Non-pigmented ciliary epithelial cell (primary cell): ENCODE measurements at regions not wholly inside any gene's neighbourhood (a gene's known extent, or its start where the extent isn't known, plus 50 kb on each side); places are given as distances from the start of the nearest gene placed in this dataset.

Experiments used
- DNase-seq: peaks from one replicate; pipeline ENCODE4 v3.0.0-alpha.2; 2010; ENCODE audit warnings: low read depth

DNA sequence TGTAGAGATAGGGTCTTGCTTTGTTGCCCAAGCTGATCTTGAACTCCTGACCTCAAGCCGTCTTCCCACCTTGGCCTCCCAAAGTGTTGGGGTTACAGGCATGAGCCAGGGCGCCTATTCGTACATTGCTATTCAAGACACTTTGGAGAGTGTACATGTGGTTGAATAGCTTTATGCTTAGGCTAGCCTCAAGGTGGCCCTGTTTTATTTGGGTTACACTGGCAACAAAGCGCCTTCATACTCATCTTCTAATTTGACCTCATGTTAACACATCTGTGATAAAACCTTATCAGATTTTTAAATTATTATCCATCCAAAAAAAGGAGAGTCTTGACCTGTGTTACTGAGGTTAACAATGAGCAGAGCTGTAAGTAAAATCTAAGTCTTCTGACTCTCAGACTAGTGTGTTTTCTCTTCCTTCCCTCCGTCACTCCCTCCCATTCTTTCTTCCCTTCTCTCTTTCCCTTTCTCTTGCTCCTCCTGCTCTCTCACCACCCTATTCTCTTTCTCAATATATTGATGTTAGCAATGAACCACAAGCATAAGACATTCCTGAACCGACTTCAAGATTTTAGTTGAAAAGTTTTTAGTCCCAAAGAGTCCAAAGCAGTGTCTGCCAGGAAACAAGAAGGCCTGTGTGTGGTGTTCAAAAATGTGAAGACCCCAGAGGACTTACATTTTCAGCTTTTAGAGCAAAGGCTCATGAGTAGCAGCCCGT lies 603.7 kb upstream of the CFAP20DC start:
- DNase-seq = no peak

DNA sequence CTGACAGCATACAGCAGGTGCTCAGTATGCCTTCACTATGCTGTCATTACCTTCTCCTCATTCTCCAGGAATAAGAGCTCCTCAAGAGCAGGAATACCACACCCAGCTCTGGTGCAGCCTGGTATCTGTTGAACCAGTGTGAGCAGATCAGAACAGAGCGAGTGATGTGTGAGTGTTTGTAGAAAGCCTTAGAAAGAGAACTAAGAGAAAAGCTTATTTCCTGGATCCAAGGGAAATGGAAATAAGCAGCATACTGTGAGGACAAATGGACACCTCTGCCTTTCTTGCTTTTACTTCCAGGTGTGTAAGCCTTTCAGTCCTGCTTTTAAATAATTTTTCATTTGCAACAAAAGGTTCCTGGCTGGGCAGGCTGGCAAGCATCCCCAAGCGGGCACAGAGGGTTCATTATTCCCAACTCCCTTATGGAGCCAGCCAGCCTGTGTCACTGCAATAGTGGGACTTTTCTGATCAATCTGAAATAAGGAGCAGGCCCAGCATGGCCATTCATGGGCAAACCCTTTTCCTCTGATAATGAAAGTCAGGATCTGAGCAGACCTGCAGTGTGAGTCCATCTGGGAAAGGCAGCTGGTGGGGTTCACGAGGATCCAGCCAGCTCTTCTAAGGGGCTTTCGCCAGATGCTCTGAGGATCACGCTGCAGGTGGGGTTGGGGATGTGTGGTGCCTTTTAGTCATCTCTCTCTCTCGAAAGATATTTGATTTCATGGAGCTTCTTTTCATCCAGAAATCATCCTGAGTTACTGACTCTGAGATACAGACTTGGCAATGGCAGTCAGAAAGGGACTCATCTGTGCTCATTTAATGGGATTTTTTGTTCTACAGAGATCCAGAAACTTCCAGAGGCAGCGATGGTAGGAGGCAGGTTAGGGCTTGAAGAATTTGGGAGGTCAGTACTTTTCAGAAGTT lies 594.9 kb upstream of the CFAP20DC start:
- DNase-seq = no peak

DNA sequence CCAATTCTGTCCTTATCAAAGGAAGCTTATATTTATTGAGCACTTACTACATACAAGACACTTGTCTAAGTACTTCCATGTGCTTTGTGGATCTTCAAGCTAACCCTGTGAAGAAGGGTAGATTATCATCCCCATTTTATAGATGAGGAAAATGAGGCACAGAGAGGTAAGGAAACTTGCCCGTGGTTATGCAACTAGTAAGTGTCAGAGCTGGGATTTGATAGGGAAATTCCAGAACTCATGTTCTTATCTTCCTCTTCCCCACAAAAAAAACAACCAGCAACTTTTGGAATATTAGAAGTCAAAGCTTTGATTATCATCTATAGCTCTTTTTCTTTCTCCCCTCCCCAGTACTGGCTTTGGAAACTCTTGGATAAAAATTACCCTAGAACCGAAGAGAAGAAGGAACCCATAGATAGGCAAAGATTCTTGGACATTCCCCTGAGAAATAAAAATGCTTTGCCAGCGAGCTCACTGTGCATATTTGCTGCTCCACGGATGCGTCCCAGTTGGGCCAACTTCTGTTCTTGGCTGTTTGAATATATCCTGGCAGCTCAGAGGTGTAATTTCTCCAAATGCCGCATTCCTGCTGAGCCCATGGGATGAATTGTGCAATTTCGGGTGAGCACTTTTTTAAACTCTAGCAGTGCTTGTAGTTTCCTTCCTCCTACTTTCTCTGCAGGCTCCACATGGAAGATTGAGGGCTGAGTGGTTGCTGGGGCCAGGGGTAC lies 591.5 kb upstream of the CFAP20DC start:
- DNase-seq = no peak

GRCh38 chr3:59632760-59633573 lies 583.1 kb upstream of the CFAP20DC start:
- no peak for DNase-seq

- no peak for DNase-seq
These were observed 581.7 kb upstream of the CFAP20DC start for GRCh38 chr3:59631482-59631881.

DNA sequence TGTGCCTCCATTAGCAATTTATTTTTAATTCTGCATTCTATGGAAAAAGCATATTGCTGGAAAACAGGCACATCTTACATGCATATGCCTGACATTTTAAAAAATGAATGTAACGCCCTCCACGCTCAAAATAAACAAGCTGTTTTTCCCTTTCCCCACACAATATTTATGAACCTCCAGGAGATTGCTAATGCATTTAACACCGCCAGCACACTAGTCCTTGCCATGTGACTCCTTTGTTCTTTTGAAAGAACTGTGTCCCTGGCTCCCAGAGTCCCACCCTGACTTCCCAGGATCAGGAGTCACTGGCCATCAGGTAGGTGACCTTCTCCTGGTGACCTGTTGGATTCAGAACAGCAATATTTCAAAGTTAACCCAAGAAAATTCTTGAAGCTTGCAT lies 571.2 kb upstream of the CFAP20DC start:
- no peak for DNase-seq

- DNase-seq = no peak
These were observed 570.5 kb upstream of the CFAP20DC start for GRCh38 chr3:59620325-59620724.

- DNase-seq = no peak
These were observed 562.6 kb upstream of the CFAP20DC start for GRCh38 chr3:59612444-59612715.

- no peak for DNase-seq
These were observed 562.0 kb upstream of the CFAP20DC start for GRCh38 chr3:59611649-59612443.

DNA sequence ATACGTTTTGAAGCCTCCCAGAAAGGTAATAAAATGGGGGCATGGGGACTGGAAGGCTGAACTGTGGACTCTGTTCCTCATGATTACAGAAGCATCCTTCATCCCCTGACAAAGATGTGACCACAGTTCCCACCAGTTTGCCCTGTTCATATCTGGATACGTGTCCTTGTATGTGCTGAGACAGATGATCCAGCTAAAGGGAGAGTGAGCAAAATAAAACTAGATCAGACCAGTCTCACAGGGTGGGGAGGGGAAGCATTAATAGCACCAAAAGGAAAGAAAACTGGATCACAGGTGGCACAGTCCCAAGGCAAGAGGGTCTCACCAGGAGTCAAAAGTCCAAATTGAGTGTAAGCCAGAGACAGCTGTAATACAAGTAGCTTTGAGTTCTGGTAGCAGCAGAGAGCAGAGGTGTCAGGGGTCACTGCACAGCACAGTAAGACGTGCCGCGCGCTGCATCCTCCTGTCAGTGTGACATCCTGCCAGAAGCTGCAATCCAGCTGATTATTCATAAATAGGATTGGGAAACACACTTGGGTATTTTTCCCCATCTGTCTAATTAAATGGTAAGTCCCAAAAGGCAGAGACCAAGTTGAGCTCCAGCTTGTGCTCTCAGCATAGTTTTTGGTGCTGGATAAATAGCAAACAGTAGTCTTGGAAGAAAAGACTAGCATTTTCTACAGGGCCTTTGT lies 560.0 kb upstream of the CFAP20DC start:
- no peak for DNase-seq

- no peak for DNase-seq
These were observed 558.5 kb upstream of the CFAP20DC start for GRCh38 chr3:59608356-59608755.

GRCh38 chr3:59607656-59608055 lies 557.8 kb upstream of the CFAP20DC start:
- no peak for DNase-seq

DNA sequence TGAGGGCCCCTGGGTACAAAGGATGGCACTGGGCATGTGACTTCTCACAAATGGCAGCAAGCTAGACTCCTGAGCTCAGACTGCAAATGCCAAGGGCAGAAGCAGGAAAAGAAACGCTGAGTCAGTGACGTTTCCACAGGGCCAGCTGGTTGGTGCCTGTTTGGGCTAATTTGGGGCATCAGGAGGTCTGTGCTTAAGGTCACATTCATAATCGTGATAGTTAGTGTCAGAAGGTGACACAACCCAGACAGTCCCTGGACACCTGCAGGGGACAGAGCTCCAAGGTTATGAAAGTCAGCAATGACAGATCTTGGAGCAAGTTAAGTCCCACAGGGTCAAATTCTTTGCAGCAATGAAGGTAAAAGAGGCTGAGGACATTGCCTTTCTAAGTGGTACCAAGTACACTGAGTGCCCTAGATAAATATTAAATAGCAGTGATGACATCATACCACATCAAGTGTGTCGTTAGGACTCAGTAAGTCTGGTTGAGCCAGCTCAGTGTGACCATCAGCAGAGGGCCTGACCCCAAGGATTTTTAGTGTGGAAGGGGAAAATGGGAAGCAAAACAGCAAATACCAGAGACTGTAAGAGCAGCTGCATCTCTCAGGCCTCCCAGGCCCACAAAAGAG lies 556.9 kb upstream of the CFAP20DC start:
- no peak for DNase-seq

DNA sequence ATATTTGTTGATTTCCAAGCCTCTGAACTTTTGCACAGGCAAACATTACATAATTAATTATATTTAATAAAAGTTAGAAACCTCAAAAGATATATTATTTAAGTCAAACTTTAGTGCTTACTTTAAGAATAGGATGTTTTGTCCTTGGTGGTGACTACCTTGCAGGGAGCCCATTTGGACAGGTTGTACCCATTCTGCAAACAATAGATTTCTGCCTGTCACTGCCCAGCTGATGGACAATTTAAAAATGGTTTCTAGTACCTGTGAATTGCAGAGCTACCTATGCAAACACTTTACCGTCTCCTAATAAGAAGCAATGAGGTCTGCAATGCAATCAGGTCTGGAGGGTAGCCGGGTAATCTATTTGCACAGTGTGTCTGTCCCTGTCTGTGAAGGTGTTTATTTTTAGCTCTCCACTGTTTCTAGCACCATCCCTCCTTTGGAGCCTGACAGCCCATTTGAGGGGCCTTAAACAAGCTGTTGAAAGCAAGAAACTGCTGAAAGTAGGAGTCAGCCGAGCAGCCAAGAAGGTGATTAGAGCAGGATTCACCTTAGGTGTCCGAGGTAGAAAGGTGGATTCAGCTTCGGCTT lies 556.2 kb upstream of the CFAP20DC start:
- DNase-seq = no peak

DNA sequence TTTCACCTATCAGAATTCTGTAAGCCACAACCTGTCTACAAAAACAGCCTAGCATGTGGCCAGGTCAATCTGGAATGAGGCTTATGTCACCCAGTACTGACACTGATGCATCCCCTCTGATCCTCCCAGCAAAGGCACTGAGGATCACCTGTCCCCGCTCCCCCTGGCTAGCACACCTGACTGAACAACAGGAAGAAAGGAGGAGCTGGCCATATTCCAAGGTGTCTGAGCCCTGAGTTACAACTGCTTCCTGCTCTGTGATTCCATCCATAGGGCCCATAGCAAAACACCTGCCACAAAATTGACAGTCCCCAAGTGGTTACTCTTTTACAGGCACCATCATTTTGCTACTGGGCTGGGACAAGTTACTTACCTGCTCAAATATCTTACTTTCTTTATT lies 555.5 kb upstream of the CFAP20DC start:
- DNase-seq = no peak

DNA sequence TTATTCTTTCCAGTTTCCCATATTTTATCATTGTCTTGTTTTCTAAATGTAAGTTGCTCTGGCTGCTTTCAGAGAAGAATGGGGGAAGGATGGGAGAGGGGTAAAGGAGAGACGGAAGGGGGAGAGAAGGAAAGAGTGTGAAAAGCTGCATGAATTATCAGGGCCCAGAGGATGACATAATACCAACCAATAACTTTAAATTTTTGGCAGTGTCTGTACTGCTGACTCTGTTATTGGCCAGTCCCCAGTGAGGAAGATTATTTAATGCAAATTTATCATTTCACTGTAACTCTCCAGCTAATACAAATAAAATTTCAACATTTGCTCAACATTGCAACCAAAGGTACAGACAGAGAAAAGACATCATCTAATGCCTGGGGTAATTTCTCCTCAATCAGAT lies 551.7 kb upstream of the CFAP20DC start:
- DNase-seq = no peak

DNA sequence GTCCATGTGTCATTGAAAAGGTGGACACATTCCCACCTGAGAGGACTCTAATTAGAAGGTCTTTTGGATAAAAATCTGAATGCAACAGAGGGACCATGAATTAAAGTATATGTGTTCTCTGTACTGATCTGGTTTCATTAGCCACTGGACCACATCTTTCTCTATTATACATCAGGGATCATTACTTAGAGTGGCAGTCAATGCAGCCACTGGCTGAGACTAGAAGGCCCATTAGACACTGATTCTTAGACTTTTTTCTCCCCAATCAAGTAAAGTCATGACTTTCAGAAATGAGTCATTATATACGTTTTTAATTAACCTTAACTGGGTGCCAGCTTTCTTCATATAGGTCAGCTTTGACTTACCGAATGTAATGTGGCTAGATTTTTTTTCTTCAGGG lies 550.8 kb upstream of the CFAP20DC start:
- DNase-seq = no peak

GRCh38 chr3:59596741-59597140 lies 546.9 kb upstream of the CFAP20DC start:
- DNase-seq = no peak

GRCh38 chr3:59595830-59596229 lies 546.0 kb upstream of the CFAP20DC start:
- DNase-seq = no peak

DNA sequence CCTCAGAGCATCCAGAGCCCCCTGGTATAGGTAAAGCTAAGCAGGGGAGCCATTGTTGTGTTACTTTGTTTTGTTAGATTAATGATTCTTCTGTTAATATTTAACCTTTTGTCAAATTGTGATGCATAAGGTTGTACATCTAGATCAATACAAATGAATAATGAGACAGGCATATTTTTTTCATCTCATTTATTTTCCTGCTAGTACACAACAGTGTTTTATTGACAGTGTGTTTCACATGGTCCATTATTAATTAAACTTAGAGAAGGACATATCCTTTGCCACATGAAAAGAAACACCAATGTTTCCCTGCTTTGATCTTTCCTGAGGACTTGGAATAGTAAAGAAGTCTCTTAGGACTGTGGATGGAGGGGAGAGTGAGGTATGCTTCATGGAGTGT lies 543.6 kb upstream of the CFAP20DC start:
- DNase-seq = no peak
